DOHH2 (cell line): ENCODE measurements at regions not wholly inside any gene's neighbourhood (a gene's known extent, or its start where the extent isn't known, plus 50 kb on each side); places are given as distances from the start of the nearest gene placed in this dataset.

Experiments
- H3F3A ChIP-seq: fragments of 200-600 bp; sonication (generic), shearing (Covaris generic); 2 replicates; pipeline ENCODE4 v1.6.0; 2016; ENCODE audit warnings: antibody characterized with exemption, mild to moderate bottlenecking; ENCODE audit not compliant: control insufficient read depth, insufficient read depth
- H3K27ac ChIP-seq: fragments of 200-600 bp; sonication (generic); 2 replicates; pipeline ENCODE4 v1.5.1; 2014; ENCODE audit warnings: low read depth, mild to moderate bottlenecking, low read length, moderate library complexity
- H3K27me3 ChIP-seq: fragments of 200-600 bp; sonication (generic); 2 replicates; pipeline ENCODE4 v1.6.1; 2014; ENCODE audit warnings: mild to moderate bottlenecking, low read length, mixed read lengths; ENCODE audit not compliant: control insufficient read depth
- H3K36me3 ChIP-seq: fragments of 200-600 bp; sonication (generic); 2 replicates; pipeline ENCODE4 v1.6.1; 2014; ENCODE audit warnings: mild to moderate bottlenecking, low read length, moderate library complexity, mixed read lengths; ENCODE audit not compliant: control insufficient read depth
- H3K4me1 ChIP-seq: fragments of 200-600 bp; sonication (generic); 2 replicates; pipeline ENCODE4 v1.6.1; 2014; ENCODE audit warnings: mild to moderate bottlenecking, low read length, mixed read lengths; ENCODE audit not compliant: control insufficient read depth
- H3K4me2 ChIP-seq: fragments of 200-600 bp; sonication (generic); 2 replicates; pipeline ENCODE4 v1.6.0; 2014; ENCODE audit warnings: mild to moderate bottlenecking, low read length, moderate library complexity
- H3K4me3 ChIP-seq: fragments of 200-600 bp; sonication (generic); 2 replicates; pipeline ENCODE4 v1.5.1; 2014; ENCODE audit warnings: mild to moderate bottlenecking, low read length, mixed read lengths
- H3K79me2 ChIP-seq: fragments of 200-600 bp; sonication (generic); 2 replicates; pipeline ENCODE4 v1.6.1; 2014; ENCODE audit warnings: mild to moderate bottlenecking, low read length, mixed read lengths; ENCODE audit not compliant: control insufficient read depth
- H3K9me2 ChIP-seq: fragments of 200-600 bp; sonication (generic); replicated peaks from 2 replicates; pipeline ENCODE4 v1.6.1; 2014; ENCODE audit warnings: mild to moderate bottlenecking, low read length, mixed read lengths; ENCODE audit not compliant: control insufficient read depth
- H3K9me3 ChIP-seq: fragments of 200-600 bp; sonication (generic); 2 replicates; pipeline ENCODE4 v1.6.1; 2014; ENCODE audit warnings: antibody characterized with exemption, low read length, mixed read lengths; ENCODE audit not compliant: control insufficient read depth, insufficient read depth
- H4K20me1 ChIP-seq: fragments of 200-600 bp; sonication (generic); 2 replicates; pipeline ENCODE4 v1.6.0; 2014; ENCODE audit warnings: low read depth, mild to moderate bottlenecking, antibody characterized with exemption, low read length, moderate library complexity; ENCODE audit not compliant: control insufficient read depth, insufficient read depth
- CTCF ChIP-seq: fragments of 200-600 bp; sonication (generic); IDR thresholded peaks from one replicate; pipeline ENCODE4 v1.5.1; 2014; ENCODE audit warnings: antibody characterized with exemption, mild to moderate bottlenecking, low read depth, low read length; ENCODE audit not compliant: poor library complexity, severe bottlenecking
- EZH2phosphoT487 ChIP-seq: fragments of 200-600 bp; sonication (generic); IDR thresholded peaks from 2 replicates; pipeline ENCODE4 v1.6.1; 2017; ENCODE audit warnings: borderline replicate concordance, mild to moderate bottlenecking, antibody characterized with exemption, low read length, moderate library complexity, mixed read lengths

GRCh38 chr5:128775558-128775957, 189.7 kb upstream of the SLC27A6 start:
- Histone ChIP-seq H3K27ac (no peak overlapping the region), H3K4me1 (no peaks in the 10 kb centered on the region), H3K36me3 (no peaks in the 10 kb centered on the region), H3K27me3 (no peaks in the 10 kb centered on the region), H3F3A (no peaks in the 10 kb centered on the region), H3K4me2 (no peak overlapping the region), H3K9me2 (no peaks in the 10 kb centered on the region), H3K4me3 (no peak overlapping the region), H4K20me1 (no peaks in the 10 kb centered on the region), H3K9me3 (no peaks in the 10 kb centered on the region), H3K79me2 (no peaks in the 10 kb centered on the region)
- no peak for TF ChIP-seq CTCF
- no peak for TF ChIP-seq EZH2phosphoT487

GRCh38 chr5:128777052-128777451, 188.2 kb upstream of the SLC27A6 start:
- Histone ChIP-seq H3K4me2 (no peak overlapping the region), H3K9me3 (no peaks in the 10 kb centered on the region), H3K27me3 (no peaks in the 10 kb centered on the region), H4K20me1 (no peaks in the 10 kb centered on the region), H3K79me2 (no peaks in the 10 kb centered on the region), H3K27ac (no peak overlapping the region), H3K4me1 (no peaks in the 10 kb centered on the region), H3K9me2 (no peaks in the 10 kb centered on the region), H3K4me3 (no peak overlapping the region), H3F3A (no peaks in the 10 kb centered on the region), H3K36me3 (no peaks in the 10 kb centered on the region)
- TF ChIP-seq CTCF (no peak), EZH2phosphoT487 (no peak)

- H4K20me1 ChIP-seq = no peaks in the 10 kb centered on the region
- H3K27me3 ChIP-seq = no peaks in the 10 kb centered on the region
- H3K4me3 ChIP-seq = no peak overlapping the region
- H3K9me3 ChIP-seq = no peaks in the 10 kb centered on the region
- H3K4me2 ChIP-seq = no peak overlapping the region
- no peaks in the 10 kb centered on the region for H3K9me2 ChIP-seq
- H3K36me3 ChIP-seq = no peaks in the 10 kb centered on the region
- H3K27ac ChIP-seq = no peak overlapping the region
- no peaks in the 10 kb centered on the region for H3K79me2 ChIP-seq
- TF ChIP-seq CTCF (no peak), EZH2phosphoT487 (no peak)
- H3F3A ChIP-seq = no peaks in the 10 kb centered on the region
- H3K4me1 ChIP-seq = no peaks in the 10 kb centered on the region
Measured at GRCh38 chr5:128778474-128778873, 186.8 kb upstream of the SLC27A6 start.

GRCh38 chr5:128782446-128782845, 182.8 kb upstream of the SLC27A6 start:
- H3K36me3 ChIP-seq = no peaks in the 10 kb centered on the region
- no peaks in the 10 kb centered on the region for H3K9me2 ChIP-seq
- no peak overlapping the region for H3K4me2 ChIP-seq
- H4K20me1 ChIP-seq = no peaks in the 10 kb centered on the region
- no peaks in the 10 kb centered on the region for H3F3A ChIP-seq
- H3K27ac ChIP-seq = no peak overlapping the region
- no peak overlapping the region for H3K4me3 ChIP-seq
- no peaks in the 10 kb centered on the region for H3K9me3 ChIP-seq
- no peaks in the 10 kb centered on the region for H3K27me3 ChIP-seq
- H3K4me1 ChIP-seq = no peaks in the 10 kb centered on the region
- TF ChIP-seq CTCF (no peak), EZH2phosphoT487 (no peak)
- no peaks in the 10 kb centered on the region for H3K79me2 ChIP-seq
